ENCODE measurements at regions not wholly inside any gene's neighbourhood (a gene's known extent, or its start where the extent isn't known, plus 50 kb on each side); places are given as distances from the start of the nearest gene placed in this dataset.

GRCh38 chr14:80095623-80096022 is 115.7 kb downstream of the DIO2 start:
- no peaks in the 10 kb centered on the region for H3K36me3 Mint-ChIP-seq (ENCODE audit: low read depth)
- H3K9me3 Mint-ChIP-seq, result peaks cover 3% of the 10 kb centered on the region
- no peak overlapping the region for H3K27ac Mint-ChIP-seq
- no peak for DNase-seq
- intact Hi-C loops (cut with micrococcal nuclease), result no loop called here
- no peaks in the 10 kb centered on the region for H3K27me3 Mint-ChIP-seq
- H3K4me1 Mint-ChIP-seq, result no peaks in the 10 kb centered on the region
- H3K4me3 Mint-ChIP-seq, result no peak overlapping the region

- Mint-ChIP-seq H3K4me3 (no peak overlapping the region), H3K27ac (no peak overlapping the region), H3K36me3 (ENCODE audit: low read depth) (no peaks in the 10 kb centered on the region), H3K9me3 (peaks cover 9% of the 10 kb centered on the region), H3K27me3 (no peaks in the 10 kb centered on the region), H3K4me1 (no peaks in the 10 kb centered on the region)
- no peak for DNase-seq
- intact Hi-C loops (cut with micrococcal nuclease), result no loop called here
Measured at GRCh38 chr14:80087411-80087810, 123.9 kb downstream of the DIO2 start.

- H3K4me1 Mint-ChIP-seq, result no peaks in the 10 kb centered on the region
- intact Hi-C loops (cut with micrococcal nuclease), result no loop called here
- no peaks in the 10 kb centered on the region for H3K27me3 Mint-ChIP-seq
Measured at GRCh38 chr14:80084196-80084595, 127.1 kb downstream of the DIO2 start.

GRCh38 chr14:80080601-80081000 is 130.7 kb downstream of the DIO2 start:
- Mint-ChIP-seq H3K36me3 (ENCODE audit: low read depth) (no peaks in the 10 kb centered on the region), H3K4me1 (no peaks in the 10 kb centered on the region), H3K9me3 (peaks cover 12% of the 10 kb centered on the region), H3K27ac (no peak overlapping the region), H3K4me3 (no peak overlapping the region), H3K27me3 (no peaks in the 10 kb centered on the region)
- no peak for DNase-seq
- intact Hi-C loops (cut with micrococcal nuclease), result no loop called here

More at GRCh38 chr14:80084196-80084595, 127.1 kb downstream of the DIO2 start:
- H3K36me3 Mint-ChIP-seq (ENCODE audit: low read depth), result no peaks in the 10 kb centered on the region
- no peak overlapping the region for H3K4me3 Mint-ChIP-seq
- peaks cover 12% of the 10 kb centered on the region for H3K9me3 Mint-ChIP-seq
- DNase-seq, result no peak
- no peak overlapping the region for H3K27ac Mint-ChIP-seq

GRCh38 chr14:80078501-80078900 is 132.8 kb downstream of the DIO2 start:
- H3K4me1 Mint-ChIP-seq, result no peaks in the 10 kb centered on the region
- H3K4me3 Mint-ChIP-seq, result no peak overlapping the region
- H3K9me3 Mint-ChIP-seq, result peaks cover 5% of the 10 kb centered on the region
- no peak overlapping the region for H3K27ac Mint-ChIP-seq
- no peak for DNase-seq
- H3K27me3 Mint-ChIP-seq, result no peaks in the 10 kb centered on the region
- no peaks in the 10 kb centered on the region for H3K36me3 Mint-ChIP-seq (ENCODE audit: low read depth)
- intact Hi-C loops (cut with micrococcal nuclease), result no loop called here

GRCh38 chr14:80077262-80077661 is 134.0 kb downstream of the DIO2 start:
- intact Hi-C loops (cut with micrococcal nuclease), result no loop called here
- no peak for DNase-seq
- Mint-ChIP-seq H3K9me3 (peaks cover 8% of the 10 kb centered on the region), H3K36me3 (ENCODE audit: low read depth) (no peaks in the 10 kb centered on the region), H3K4me1 (no peaks in the 10 kb centered on the region), H3K4me3 (no peak overlapping the region), H3K27me3 (no peaks in the 10 kb centered on the region), H3K27ac (no peak overlapping the region)

- peaks cover 6% of the 10 kb centered on the region for H3K9me3 Mint-ChIP-seq
- intact Hi-C loops (cut with micrococcal nuclease), result no loop called here
- no peak overlapping the region for H3K27ac Mint-ChIP-seq
- no peak overlapping the region for H3K4me3 Mint-ChIP-seq
- DNase-seq, result no peak
- no peaks in the 10 kb centered on the region for H3K4me1 Mint-ChIP-seq
- H3K36me3 Mint-ChIP-seq (ENCODE audit: low read depth), result no peaks in the 10 kb centered on the region
- no peaks in the 10 kb centered on the region for H3K27me3 Mint-ChIP-seq
Measured at GRCh38 chr14:80074900-80075574, 136.3 kb downstream of the DIO2 start.

GRCh38 chr14:80059041-80059440 is 152.3 kb downstream of the DIO2 start:
- Mint-ChIP-seq H3K27ac (no peak overlapping the region), H3K4me3 (no peak overlapping the region), H3K9me3 (no peaks in the 10 kb centered on the region), H3K27me3 (no peaks in the 10 kb centered on the region), H3K4me1 (no peaks in the 10 kb centered on the region), H3K36me3 (ENCODE audit: low read depth) (no peaks in the 10 kb centered on the region)
- DNase-seq, result no peak
- intact Hi-C loops (cut with micrococcal nuclease), result loop anchor here (10.0 kb wide), 1 partner anchor 796 kb away; no protein-coding TSS in a partner anchor

GRCh38 chr14:80056497-80056801 is 154.9 kb downstream of the DIO2 start:
- no peak overlapping the region for H3K4me3 Mint-ChIP-seq
- intact Hi-C loops (cut with micrococcal nuclease), result loop anchor here (10.0 kb wide), 1 partner anchor 798 kb away; no protein-coding TSS in a partner anchor
- H3K27ac Mint-ChIP-seq, result no peak overlapping the region
- H3K27me3 Mint-ChIP-seq, result no peaks in the 10 kb centered on the region
- no peaks in the 10 kb centered on the region for H3K4me1 Mint-ChIP-seq
- no peaks in the 10 kb centered on the region for H3K36me3 Mint-ChIP-seq (ENCODE audit: low read depth)
- DNase-seq, result no peak
- no peaks in the 10 kb centered on the region for H3K9me3 Mint-ChIP-seq

- DNase-seq, result peak; percentile 55
- intact Hi-C loops (cut with micrococcal nuclease), result loop anchor here (10.0 kb wide), 1 partner anchor 799 kb away; no protein-coding TSS in a partner anchor
- no peaks in the 10 kb centered on the region for H3K27me3 Mint-ChIP-seq
Measured at GRCh38 chr14:80055667-80056496, 155.4 kb downstream of the DIO2 start.

GRCh38 chr14:80055226-80055625 is 156.1 kb downstream of the DIO2 start:
- Mint-ChIP-seq H3K27ac (no peak overlapping the region), H3K9me3 (no peaks in the 10 kb centered on the region), H3K27me3 (no peaks in the 10 kb centered on the region), H3K36me3 (ENCODE audit: low read depth) (no peaks in the 10 kb centered on the region), H3K4me3 (no peak overlapping the region), H3K4me1 (no peaks in the 10 kb centered on the region)
- intact Hi-C loops (cut with micrococcal nuclease), result loop anchor here (10.0 kb wide), 1 partner anchor 800 kb away; no protein-coding TSS in a partner anchor
- DNase-seq, result no peak

More at GRCh38 chr14:80055667-80056496, 155.4 kb downstream of the DIO2 start:
- Mint-ChIP-seq H3K9me3 (no peaks in the 10 kb centered on the region), H3K27ac (no peak overlapping the region), H3K4me3 (no peak overlapping the region), H3K36me3 (ENCODE audit: low read depth) (no peaks in the 10 kb centered on the region), H3K4me1 (no peaks in the 10 kb centered on the region)

- H3K27me3 Mint-ChIP-seq, result no peaks in the 10 kb centered on the region
- no peak overlapping the region for H3K27ac Mint-ChIP-seq
- H3K4me1 Mint-ChIP-seq, result no peaks in the 10 kb centered on the region
- DNase-seq, result no peak
- H3K36me3 Mint-ChIP-seq (ENCODE audit: low read depth), result no peaks in the 10 kb centered on the region
- intact Hi-C loops (cut with micrococcal nuclease), result loop anchor here (10.0 kb wide), 1 partner anchor 801 kb away; no protein-coding TSS in a partner anchor
- H3K4me3 Mint-ChIP-seq, result no peak overlapping the region
- no peaks in the 10 kb centered on the region for H3K9me3 Mint-ChIP-seq
Measured at GRCh38 chr14:80054020-80054419, 157.3 kb downstream of the DIO2 start.

GRCh38 chr14:80049055-80049454 is 162.2 kb downstream of the DIO2 start:
- intact Hi-C loops (cut with micrococcal nuclease), result no loop called here
- Mint-ChIP-seq H3K9me3 (peaks cover under 1% of the 10 kb centered on the region), H3K27me3 (no peaks in the 10 kb centered on the region), H3K4me3 (no peak overlapping the region), H3K27ac (no peak overlapping the region), H3K36me3 (ENCODE audit: low read depth) (no peaks in the 10 kb centered on the region), H3K4me1 (no peaks in the 10 kb centered on the region)
- DNase-seq, result no peak

- H3K4me3 Mint-ChIP-seq, result no peak overlapping the region
Measured at GRCh38 chr14:80047761-80048160, 163.5 kb downstream of the DIO2 start.

More at GRCh38 chr14:80047761-80048160, 163.5 kb downstream of the DIO2 start:
- Mint-ChIP-seq H3K4me1 (no peaks in the 10 kb centered on the region), H3K36me3 (ENCODE audit: low read depth) (no peaks in the 10 kb centered on the region), H3K27me3 (no peaks in the 10 kb centered on the region), H3K9me3 (peaks cover 3% of the 10 kb centered on the region), H3K27ac (no peak overlapping the region)
- intact Hi-C loops (cut with micrococcal nuclease), result no loop called here
- DNase-seq, result no peak

All from activated CD4-positive, alpha-beta T cell treated with anti-CD3 and anti-CD28 coated beads, Interleukin-2, amount 10 ng/mL, durations not matched to agents 24 days and 14 days (primary cell).